ENCODE measurements at regions not wholly inside any gene's neighbourhood (a gene's known extent, or its start where the extent isn't known, plus 50 kb on each side); places are given as distances from the start of the nearest gene placed in this dataset.

- TF ChIP-seq CTCF (IDR thresholded peaks at IDR 0.05) (no peak), POLR2A (IDR thresholded peaks at IDR 0.05) (no peak)
Observed at GRCh38 chr12:105915997-105916759, 222.6 kb downstream of the NUAK1 start.
